Fibroblast of lung (primary cell): ENCODE measurements at regions not wholly inside any gene's neighbourhood (a gene's known extent, or its start where the extent isn't known, plus 50 kb on each side); places are given as distances from the start of the nearest gene placed in this dataset.

Experiments used
- DNase-seq, 2 donors: peaks; one replicate each; pipeline versions ENCODE4 v3.0.0 to v3.0.0-alpha.2; 2010; ENCODE audit warnings: low read depth in 2 of 2
- H2AFZ ChIP-seq: 2 replicates; pipeline ENCODE4 v1.5.1; 2012; ENCODE audit warnings: low read length, control low read depth, inconsistent platforms
- H3K27ac ChIP-seq: 2 replicates; pipeline ENCODE4 v1.5.1; 2011; ENCODE audit warnings: low read length, control low read depth; ENCODE audit not compliant: insufficient read depth
- H3K27me3 ChIP-seq: 2 replicates; pipeline ENCODE4 v1.5.1; 2011; ENCODE audit warnings: mild to moderate bottlenecking, low read length; ENCODE audit not compliant: control insufficient read depth, insufficient read depth
- H3K36me3 ChIP-seq: 2 replicates; pipeline ENCODE4 v1.5.1; 2011; ENCODE audit warnings: low read length; ENCODE audit not compliant: control insufficient read depth, insufficient read depth
- H3K4me1 ChIP-seq: 2 replicates; pipeline ENCODE4 v1.5.1; 2011; ENCODE audit warnings: low read length; ENCODE audit not compliant: control insufficient read depth, insufficient read depth; ENCODE audit errors: extremely low read depth
- H3K4me2 ChIP-seq: 2 replicates; pipeline ENCODE4 v1.5.1; 2011; ENCODE audit warnings: low read length, control low read depth; ENCODE audit not compliant: insufficient read depth; ENCODE audit errors: extremely low read depth
- H3K4me3 ChIP-seq, 4 experiments: fragments of 200-600 bp in 1 of 4; sonication (generic) in 1 of 4; replicated peaks in 1 of 4; 2 replicates each; pipeline ENCODE4 v1.5.1; 2011 to 2016; ENCODE audit warnings: low read length in 4 of 4, low read depth in 3 of 4, mild to moderate bottlenecking in 3 of 4, control low read depth in 2 of 4, inconsistent platforms in 1 of 4, mixed read lengths in 1 of 4; ENCODE audit not compliant: insufficient read depth in 1 of 4; ENCODE audit errors: control extremely low read depth in 1 of 4
- H3K79me2 ChIP-seq: 2 replicates; pipeline ENCODE4 v1.5.1; 2012; ENCODE audit warnings: mild to moderate bottlenecking, low read length, inconsistent platforms; ENCODE audit not compliant: control insufficient read depth, insufficient read depth
- H3K9ac ChIP-seq: 2 replicates; pipeline ENCODE4 v1.5.1; 2011; ENCODE audit warnings: mild to moderate bottlenecking, low read length, control low read depth; ENCODE audit not compliant: insufficient read depth
- H3K9me3 ChIP-seq: 2 replicates; pipeline ENCODE4 v1.5.1; 2012; ENCODE audit warnings: low read depth, low read length; ENCODE audit not compliant: control insufficient read depth, insufficient read depth
- H4K20me1 ChIP-seq: 2 replicates; pipeline ENCODE4 v1.5.1; 2011; ENCODE audit warnings: low read length; ENCODE audit not compliant: control insufficient read depth, insufficient read depth; ENCODE audit errors: extremely low read depth
- EZH2 ChIP-seq: IDR thresholded peaks from 2 replicates; pipeline ENCODE4 v1.5.1; 2012; ENCODE audit warnings: low read length, control low read depth, mild to moderate bottlenecking; ENCODE audit errors: missing control alignments
- TF ChIP-seq, protein P1 (sequence below), 2 donors: IDR thresholded peaks in 1 of 2; conservative IDR thresholded peaks in 1 of 2; 1 replicate in 1 of 2; 2 replicates in 1 of 2; pipeline ENCODE4 v1.5.1; 2011 to 2012; ENCODE audit warnings: low read length in 2 of 2, control low read depth in 1 of 2, inconsistent platforms in 1 of 2, low read depth in 1 of 2, mild to moderate bottlenecking in 1 of 2

DNA sequence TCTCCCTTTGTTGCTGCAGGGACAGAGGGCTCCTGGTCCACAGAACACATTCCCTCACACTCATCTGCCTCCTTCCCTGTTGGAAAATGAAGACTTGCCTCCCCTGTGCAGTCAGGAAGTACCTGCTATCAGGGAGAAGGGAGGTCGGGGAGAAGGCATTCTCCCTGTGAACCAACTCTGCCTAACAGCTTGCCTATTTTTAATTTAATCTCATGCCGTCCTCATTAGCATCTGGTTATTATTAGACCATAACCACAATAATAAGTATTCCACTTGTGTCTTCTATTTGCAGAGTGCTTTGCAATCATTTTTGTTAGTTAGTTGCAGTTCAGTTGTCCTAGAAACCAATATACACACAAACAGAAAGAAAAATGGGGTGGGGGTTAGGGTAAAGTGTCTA, 232.6 kb upstream of the SKOR2 start:
- TF ChIP-seq, protein P1, sequence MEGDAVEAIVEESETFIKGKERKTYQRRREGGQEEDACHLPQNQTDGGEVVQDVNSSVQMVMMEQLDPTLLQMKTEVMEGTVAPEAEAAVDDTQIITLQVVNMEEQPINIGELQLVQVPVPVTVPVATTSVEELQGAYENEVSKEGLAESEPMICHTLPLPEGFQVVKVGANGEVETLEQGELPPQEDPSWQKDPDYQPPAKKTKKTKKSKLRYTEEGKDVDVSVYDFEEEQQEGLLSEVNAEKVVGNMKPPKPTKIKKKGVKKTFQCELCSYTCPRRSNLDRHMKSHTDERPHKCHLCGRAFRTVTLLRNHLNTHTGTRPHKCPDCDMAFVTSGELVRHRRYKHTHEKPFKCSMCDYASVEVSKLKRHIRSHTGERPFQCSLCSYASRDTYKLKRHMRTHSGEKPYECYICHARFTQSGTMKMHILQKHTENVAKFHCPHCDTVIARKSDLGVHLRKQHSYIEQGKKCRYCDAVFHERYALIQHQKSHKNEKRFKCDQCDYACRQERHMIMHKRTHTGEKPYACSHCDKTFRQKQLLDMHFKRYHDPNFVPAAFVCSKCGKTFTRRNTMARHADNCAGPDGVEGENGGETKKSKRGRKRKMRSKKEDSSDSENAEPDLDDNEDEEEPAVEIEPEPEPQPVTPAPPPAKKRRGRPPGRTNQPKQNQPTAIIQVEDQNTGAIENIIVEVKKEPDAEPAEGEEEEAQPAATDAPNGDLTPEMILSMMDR (conservative IDR thresholded peaks at IDR 0.05 in 1 of 2, IDR thresholded peaks at IDR 0.05 in 1 of 2; ENCODE audit: low read depth in 1 of 2, low read length in 2 of 2) = no peak
- no peak for TF ChIP-seq EZH2
- no peak for DNase-seq
- Histone ChIP-seq H3K36me3 (no peaks in the 10 kb centered on the region), H3K79me2 (no peaks in the 10 kb centered on the region), H3K9me3 (no peaks in the 10 kb centered on the region), H3K4me2 (no peak overlapping the region), H4K20me1 (no peaks in the 10 kb centered on the region), H3K27ac (no peak overlapping the region), H3K27me3 (no peaks in the 10 kb centered on the region), H2AFZ (no peak overlapping the region), H3K4me1 (no peaks in the 10 kb centered on the region), H3K9ac (no peak overlapping the region), H3K4me3 (no peak overlapping the region)

DNA sequence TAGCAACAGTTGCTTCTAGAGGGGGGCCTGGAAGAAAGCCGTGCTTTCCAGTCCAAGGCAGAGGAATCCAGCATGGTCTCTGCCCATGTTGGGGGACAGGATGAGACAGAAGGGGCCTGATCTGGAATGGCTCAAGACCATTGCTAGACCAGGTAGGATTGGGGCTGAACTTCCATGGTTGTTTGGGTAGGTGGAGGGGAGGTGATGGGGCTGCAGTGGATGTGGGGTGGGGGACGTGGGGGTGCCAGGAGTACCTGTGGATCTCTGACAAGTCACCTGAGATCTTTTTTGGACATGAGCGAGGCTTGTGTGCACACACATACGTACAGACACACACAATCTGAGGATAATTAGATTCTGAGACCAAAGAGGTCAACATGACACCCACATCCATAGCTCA, 228.7 kb upstream of the SKOR2 start:
- Histone ChIP-seq H3K79me2 (no peaks in the 10 kb centered on the region), H3K27me3 (no peaks in the 10 kb centered on the region), H3K36me3 (no peaks in the 10 kb centered on the region), H3K27ac (no peak overlapping the region), H3K4me2 (no peak overlapping the region), H3K4me3 (no peak overlapping the region), H3K9ac (no peak overlapping the region), H4K20me1 (no peaks in the 10 kb centered on the region), H3K4me1 (no peaks in the 10 kb centered on the region), H3K9me3 (no peaks in the 10 kb centered on the region), H2AFZ (no peak overlapping the region)
- DNase-seq = no peak
- TF ChIP-seq EZH2 = no peak
- TF ChIP-seq, protein P1 (conservative IDR thresholded peaks at IDR 0.05 in 1 of 2, IDR thresholded peaks at IDR 0.05 in 1 of 2; ENCODE audit: low read depth in 1 of 2, low read length in 2 of 2) = no peak

DNA sequence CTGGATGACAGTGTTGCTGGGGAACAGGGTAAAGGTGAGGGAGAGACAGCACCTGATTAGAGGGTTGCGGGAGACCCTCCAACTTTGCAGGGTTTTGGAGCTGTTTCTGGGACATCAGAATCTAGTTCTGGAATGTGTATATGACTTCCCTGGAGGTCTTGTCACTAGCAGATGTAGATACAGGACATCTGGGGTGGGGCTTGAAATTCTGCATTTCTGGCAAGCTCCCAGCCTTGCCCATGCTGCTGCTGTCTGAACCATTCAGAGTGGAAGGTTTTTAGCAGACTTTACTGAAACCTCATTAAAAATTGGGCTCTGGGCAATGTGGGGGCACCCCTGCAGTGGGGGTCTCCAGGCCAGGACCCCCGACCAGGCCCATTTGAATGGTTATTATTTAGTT, 220.3 kb upstream of the SKOR2 start:
- Histone ChIP-seq H3K4me2 (no peak overlapping the region), H3K9me3 (no peaks in the 10 kb centered on the region), H3K27me3 (no peaks in the 10 kb centered on the region), H3K36me3 (no peaks in the 10 kb centered on the region), H3K9ac (no peak overlapping the region), H3K27ac (no peak overlapping the region), H4K20me1 (no peaks in the 10 kb centered on the region), H3K79me2 (no peaks in the 10 kb centered on the region), H3K4me1 (no peaks in the 10 kb centered on the region), H3K4me3 (no peak overlapping the region), H2AFZ (no peak overlapping the region)
- no peak for TF ChIP-seq EZH2
- no peak for DNase-seq

DNA sequence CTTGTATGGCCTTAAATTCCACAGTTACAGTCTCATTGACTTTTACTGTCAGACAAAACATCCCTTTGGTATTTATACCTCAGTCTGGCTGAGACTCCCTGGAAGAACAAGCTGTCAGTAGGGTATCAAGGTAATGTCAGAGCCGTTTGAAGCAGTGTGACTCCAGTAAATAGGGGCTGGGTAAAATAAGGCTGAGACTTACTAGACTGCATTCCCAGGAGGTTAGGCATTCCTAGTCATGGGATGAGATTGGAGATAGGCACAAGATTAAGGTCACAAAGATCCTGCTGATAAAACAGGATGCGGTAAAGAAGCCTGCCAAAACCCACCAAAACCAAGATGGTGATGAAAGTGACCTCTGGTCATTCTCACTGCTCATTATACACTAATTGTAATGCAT, 219.5 kb upstream of the SKOR2 start:
- no peak overlapping the region for H3K27ac ChIP-seq
- no peaks in the 10 kb centered on the region for H4K20me1 ChIP-seq
- no peak for DNase-seq
- no peaks in the 10 kb centered on the region for H3K4me1 ChIP-seq
- no peaks in the 10 kb centered on the region for H3K9me3 ChIP-seq
- no peak overlapping the region for H3K4me2 ChIP-seq
- H3K27me3 ChIP-seq = no peaks in the 10 kb centered on the region
- H3K9ac ChIP-seq = no peak overlapping the region
- no peak for TF ChIP-seq EZH2
- TF ChIP-seq, protein P1 (conservative IDR thresholded peaks at IDR 0.05 in 1 of 2, IDR thresholded peaks at IDR 0.05 in 1 of 2; ENCODE audit: low read depth in 1 of 2, low read length in 2 of 2) = no peak
- H3K36me3 ChIP-seq = no peaks in the 10 kb centered on the region
- H3K4me3 ChIP-seq = no peak overlapping the region
- no peaks in the 10 kb centered on the region for H3K79me2 ChIP-seq
- H2AFZ ChIP-seq = no peak overlapping the region
